OCI-LY1 (cell line): ENCODE measurements at regions not wholly inside any gene's neighbourhood (a gene's known extent, or its start where the extent isn't known, plus 50 kb on each side); places are given as distances from the start of the nearest gene placed in this dataset.

ENCODE experiments used
- H2AFZ ChIP-seq: fragments of 200-600 bp; sonication (generic), shearing (Covaris generic); 2 replicates; pipeline ENCODE4 v1.6.0; 2014; ENCODE audit warnings: antibody characterized with exemption, mild to moderate bottlenecking, low read length
- H3F3A ChIP-seq: fragments of 200-600 bp; sonication (generic), shearing (Covaris generic); 2 replicates; pipeline ENCODE4 v1.6.0; 2014; ENCODE audit warnings: mild to moderate bottlenecking, antibody characterized with exemption, low read length, moderate library complexity; ENCODE audit not compliant: insufficient read depth
- H3K27ac ChIP-seq: fragments of 200-600 bp; sonication (generic); 2 replicates; pipeline ENCODE4 v1.5.1; 2014; ENCODE audit warnings: low read length, mixed run types, mild to moderate bottlenecking, low read depth; ENCODE audit not compliant: poor library complexity, severe bottlenecking
- H3K27me3 ChIP-seq: fragments of 200-600 bp; sonication (generic); 2 replicates; pipeline ENCODE4 v1.6.0; 2014; ENCODE audit warnings: antibody characterized with exemption, mild to moderate bottlenecking, low read length, moderate library complexity; ENCODE audit not compliant: insufficient read depth
- H3K36me3 ChIP-seq: fragments of 200-600 bp; sonication (generic); 2 replicates; pipeline ENCODE4 v1.6.1; 2014; ENCODE audit warnings: mild to moderate bottlenecking, antibody characterized with exemption, low read length, moderate library complexity, mixed read lengths; ENCODE audit not compliant: insufficient read depth
- H3K4me1 ChIP-seq: fragments of 200-600 bp; sonication (generic); 2 replicates; pipeline ENCODE4 v1.5.1; 2014; ENCODE audit warnings: mild to moderate bottlenecking, low read length, moderate library complexity; ENCODE audit not compliant: insufficient read depth, severe bottlenecking
- H3K4me2 ChIP-seq: fragments of 200-600 bp; sonication (generic), shearing (Covaris generic); 2 replicates; pipeline ENCODE4 v1.6.1; 2014; ENCODE audit warnings: low read length
- H3K4me3 ChIP-seq: fragments of 200-600 bp; sonication (generic); 2 replicates; pipeline ENCODE4 v1.5.1; 2014; ENCODE audit warnings: low read length, low read depth, mild to moderate bottlenecking, mixed read lengths; ENCODE audit not compliant: poor library complexity, severe bottlenecking
- H3K79me2 ChIP-seq: fragments of 200-600 bp; shearing (Covaris generic); 2 replicates; pipeline ENCODE4 v1.6.1; 2016; ENCODE audit warnings: mixed run types, low read length, mixed read lengths; ENCODE audit not compliant: insufficient read depth
- H3K9ac ChIP-seq: fragments of 200-600 bp; sonication (generic), shearing (Covaris generic); 2 replicates; pipeline ENCODE4 v1.6.1; 2014; ENCODE audit warnings: mild to moderate bottlenecking, low read length, mixed read lengths
- H3K9me2 ChIP-seq: fragments of 200-600 bp; sonication (generic), shearing (Covaris generic); 2 replicates; pipeline ENCODE4 v1.6.1; 2014; ENCODE audit warnings: low read depth, mild to moderate bottlenecking, low read length, mixed read lengths
- H3K9me3 ChIP-seq: fragments of 200-600 bp; shearing (Covaris generic); 2 replicates; pipeline ENCODE4 v1.6.1; 2014; ENCODE audit warnings: low read length, mixed read lengths
- H4K20me1 ChIP-seq: fragments of 200-600 bp; sonication (generic), shearing (Covaris generic); 2 replicates; pipeline ENCODE4 v1.6.0; 2016; ENCODE audit warnings: mild to moderate bottlenecking, low read length; ENCODE audit not compliant: insufficient read depth
- EZH2 ChIP-seq: fragments of 200-600 bp; sonication (generic), shearing (Covaris generic); IDR thresholded peaks from 2 replicates; pipeline ENCODE4 v1.8.0; 2017; ENCODE audit warnings: borderline replicate concordance, mixed run types, mild to moderate bottlenecking, antibody characterized with exemption, low read length, moderate library complexity, mixed read lengths
- TF ChIP-seq, protein P1 (sequence below): fragments of 200-600 bp; sonication (generic), shearing (Covaris generic); IDR thresholded peaks from 2 replicates; pipeline ENCODE4 v1.5.1; 2017; ENCODE audit warnings: mild to moderate bottlenecking, antibody characterized with exemption, low read length, moderate library complexity, mixed read lengths

DNA sequence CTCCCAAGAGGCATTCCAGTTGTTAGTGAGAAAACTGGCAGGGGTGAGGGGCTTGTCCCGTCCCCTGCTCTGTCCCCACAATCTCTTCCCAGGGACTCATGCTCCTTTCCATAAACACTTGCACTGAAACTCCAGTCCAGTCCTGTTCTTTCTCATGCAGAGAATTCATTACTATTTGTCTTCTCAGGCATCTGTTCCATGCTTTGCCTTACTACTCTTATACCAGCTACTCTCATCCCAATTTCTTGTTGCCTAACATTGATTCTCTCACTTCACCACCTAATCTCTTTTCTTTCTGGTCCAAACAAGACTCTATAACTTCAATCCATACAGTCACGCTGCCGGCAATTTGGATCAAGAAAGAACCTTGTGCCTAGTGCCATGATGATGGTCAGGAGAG is 97.1 kb upstream of the VEGFC start:
- Histone ChIP-seq H4K20me1 (no peaks in the 10 kb centered on the region), H3K27me3 (no peaks in the 10 kb centered on the region), H3K9ac (no peak overlapping the region), H3K36me3 (no peaks in the 10 kb centered on the region), H3K4me2 (no peak overlapping the region), H3K9me2 (no peaks in the 10 kb centered on the region), H3K4me1 (no peaks in the 10 kb centered on the region), H3K27ac (no peak overlapping the region), H3F3A (no peaks in the 10 kb centered on the region), H3K4me3 (no peak overlapping the region), H3K79me2 (no peaks in the 10 kb centered on the region), H2AFZ (no peak overlapping the region), H3K9me3 (no peaks in the 10 kb centered on the region)
- TF ChIP-seq EZH2, result no peak
- TF ChIP-seq, protein P1, sequence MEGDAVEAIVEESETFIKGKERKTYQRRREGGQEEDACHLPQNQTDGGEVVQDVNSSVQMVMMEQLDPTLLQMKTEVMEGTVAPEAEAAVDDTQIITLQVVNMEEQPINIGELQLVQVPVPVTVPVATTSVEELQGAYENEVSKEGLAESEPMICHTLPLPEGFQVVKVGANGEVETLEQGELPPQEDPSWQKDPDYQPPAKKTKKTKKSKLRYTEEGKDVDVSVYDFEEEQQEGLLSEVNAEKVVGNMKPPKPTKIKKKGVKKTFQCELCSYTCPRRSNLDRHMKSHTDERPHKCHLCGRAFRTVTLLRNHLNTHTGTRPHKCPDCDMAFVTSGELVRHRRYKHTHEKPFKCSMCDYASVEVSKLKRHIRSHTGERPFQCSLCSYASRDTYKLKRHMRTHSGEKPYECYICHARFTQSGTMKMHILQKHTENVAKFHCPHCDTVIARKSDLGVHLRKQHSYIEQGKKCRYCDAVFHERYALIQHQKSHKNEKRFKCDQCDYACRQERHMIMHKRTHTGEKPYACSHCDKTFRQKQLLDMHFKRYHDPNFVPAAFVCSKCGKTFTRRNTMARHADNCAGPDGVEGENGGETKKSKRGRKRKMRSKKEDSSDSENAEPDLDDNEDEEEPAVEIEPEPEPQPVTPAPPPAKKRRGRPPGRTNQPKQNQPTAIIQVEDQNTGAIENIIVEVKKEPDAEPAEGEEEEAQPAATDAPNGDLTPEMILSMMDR, result no peak

DNA sequence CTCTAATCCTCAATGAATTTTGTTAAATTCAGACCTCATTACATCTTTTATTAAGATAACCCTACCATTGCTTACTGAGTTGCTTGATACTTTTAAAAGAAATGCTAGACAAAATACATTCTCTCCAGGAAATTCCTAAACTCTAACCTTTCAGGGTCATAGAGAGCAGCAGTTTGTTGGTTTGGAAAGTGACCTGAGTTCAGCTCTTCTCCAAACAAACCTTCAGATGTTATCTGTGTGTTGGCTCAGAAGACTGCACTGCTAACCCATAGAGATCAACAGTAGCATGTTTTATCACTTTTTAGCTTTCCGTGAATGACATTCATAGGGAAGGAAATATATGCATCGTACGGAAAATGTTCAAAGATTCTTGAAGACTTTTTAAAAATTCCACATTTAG is 101.8 kb upstream of the VEGFC start:
- Histone ChIP-seq H3K27ac (no peak overlapping the region), H4K20me1 (no peaks in the 10 kb centered on the region), H3K9ac (no peak overlapping the region), H3K4me3 (no peak overlapping the region), H3K4me2 (no peak overlapping the region), H3F3A (no peaks in the 10 kb centered on the region), H3K9me3 (no peaks in the 10 kb centered on the region), H2AFZ (no peak overlapping the region), H3K79me2 (no peaks in the 10 kb centered on the region), H3K27me3 (no peaks in the 10 kb centered on the region), H3K4me1 (no peaks in the 10 kb centered on the region), H3K9me2 (no peaks in the 10 kb centered on the region), H3K36me3 (no peaks in the 10 kb centered on the region)
- no peak for TF ChIP-seq EZH2
- TF ChIP-seq, protein P1, result no peak

DNA sequence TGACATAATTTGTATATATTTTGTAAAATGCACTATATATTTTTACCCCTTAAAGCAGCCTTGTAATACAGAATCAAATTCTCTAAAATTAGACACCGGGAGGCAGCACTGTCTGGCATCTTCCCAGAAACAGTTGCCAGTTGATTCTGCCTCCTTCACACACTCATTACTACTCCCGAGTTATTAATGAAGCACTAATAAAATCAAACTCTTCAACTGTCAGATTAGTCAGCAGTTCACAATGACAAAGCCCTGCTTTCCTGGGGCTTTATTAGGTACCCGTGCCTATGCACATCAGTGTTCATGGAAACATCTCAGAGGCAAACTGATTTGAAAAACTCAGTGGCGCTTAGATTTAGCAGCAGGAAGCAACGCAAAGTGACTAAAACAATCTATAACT is 103.5 kb upstream of the VEGFC start:
- no peak overlapping the region for H3K4me2 ChIP-seq
- H3K9me3 ChIP-seq, result no peaks in the 10 kb centered on the region
- no peaks in the 10 kb centered on the region for H3K36me3 ChIP-seq
- H3K27ac ChIP-seq, result no peak overlapping the region
- no peaks in the 10 kb centered on the region for H3K4me1 ChIP-seq
- H2AFZ ChIP-seq, result no peak overlapping the region
- no peaks in the 10 kb centered on the region for H3F3A ChIP-seq
- no peaks in the 10 kb centered on the region for H3K9me2 ChIP-seq
- H3K27me3 ChIP-seq, result no peaks in the 10 kb centered on the region
- no peaks in the 10 kb centered on the region for H4K20me1 ChIP-seq
- TF ChIP-seq, protein P1, result no peak
- no peak for TF ChIP-seq EZH2
- H3K79me2 ChIP-seq, result no peaks in the 10 kb centered on the region
- H3K9ac ChIP-seq, result no peak overlapping the region
- no peak overlapping the region for H3K4me3 ChIP-seq
